NAMALWA (cell line): ENCODE measurements at regions not wholly inside any gene's neighbourhood (a gene's known extent, or its start where the extent isn't known, plus 50 kb on each side); places are given as distances from the start of the nearest gene placed in this dataset.
"Not testable (repeated sequence)": the region's sequence is repeated elsewhere in the genome, so short reads cannot be mapped to it uniquely, and the experiment has no call there.

Experiments
- DNase-seq: peaks from one replicate; pipeline ENCODE4 v3.0.0-alpha.2; 2015; ENCODE audit warnings: low spot score

- DNase-seq = peak; percentile 52
Measured at GRCh38 chr15:79769069-79769481, 127.7 kb downstream of the MTHFS start.

DNA sequence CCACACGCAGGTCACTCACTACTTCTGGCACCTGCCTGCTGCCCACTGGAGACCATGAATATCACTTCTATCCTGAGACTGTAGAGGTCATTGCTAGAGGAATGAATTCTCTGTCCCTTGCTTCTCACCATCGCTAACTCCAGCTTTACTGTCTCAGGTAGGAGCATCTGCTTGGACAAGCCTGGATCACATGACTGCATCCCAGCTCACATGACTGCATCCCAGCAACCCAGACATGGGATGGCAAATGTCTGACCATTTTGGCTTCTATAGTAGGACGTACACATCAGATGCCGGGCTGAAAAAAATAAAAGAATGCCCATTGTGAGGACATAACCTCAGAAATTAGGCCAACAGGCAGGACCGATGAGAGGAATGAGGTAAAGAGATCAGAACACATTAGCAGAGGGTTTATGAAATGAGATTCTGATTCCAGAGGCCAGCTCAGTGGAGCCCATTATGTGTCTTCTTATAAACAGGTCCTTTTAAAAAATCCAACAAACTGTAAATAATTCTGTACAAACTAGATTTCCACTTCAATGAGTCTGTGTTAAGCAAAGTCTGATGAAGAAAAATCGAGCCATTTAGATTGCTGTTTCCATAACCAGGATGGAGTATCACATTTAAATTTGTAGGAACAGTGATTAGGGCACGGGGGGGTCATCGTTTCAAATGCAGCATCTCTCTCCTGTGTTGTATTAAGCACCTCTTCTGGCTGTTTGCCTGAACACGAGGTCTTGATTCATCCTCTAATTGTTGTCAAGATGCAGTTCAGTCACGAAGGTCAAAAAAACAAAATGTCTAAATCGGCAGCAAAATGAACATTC is 126.7 kb downstream of the MTHFS start:
- DNase-seq = no peak

GRCh38 chr15:79773128-79773527 is 123.7 kb downstream of the MTHFS start:
- DNase-seq = no peak

DNA sequence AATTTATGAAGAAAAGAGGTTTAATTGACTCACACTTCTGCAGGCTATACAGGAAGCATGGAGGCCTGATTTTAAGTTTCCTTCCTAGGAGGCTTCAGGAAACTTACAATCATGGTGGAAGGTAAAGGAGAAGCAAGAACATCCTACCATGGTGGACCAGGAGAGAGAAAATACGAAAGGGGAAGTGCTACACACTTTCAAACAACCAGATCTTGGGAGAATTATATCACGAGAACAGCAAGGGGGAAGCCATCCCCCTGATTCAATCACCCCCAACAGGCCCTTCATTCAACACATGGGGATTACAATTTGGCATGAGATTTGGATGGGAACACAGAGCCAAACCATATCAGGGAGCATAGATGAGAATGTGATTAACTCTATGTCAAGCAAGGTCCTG is 121.0 kb downstream of the MTHFS start:
- no peak for DNase-seq

- DNase-seq = no peak
Measured at GRCh38 chr15:79777916-79778315, 118.9 kb downstream of the MTHFS start.

DNA sequence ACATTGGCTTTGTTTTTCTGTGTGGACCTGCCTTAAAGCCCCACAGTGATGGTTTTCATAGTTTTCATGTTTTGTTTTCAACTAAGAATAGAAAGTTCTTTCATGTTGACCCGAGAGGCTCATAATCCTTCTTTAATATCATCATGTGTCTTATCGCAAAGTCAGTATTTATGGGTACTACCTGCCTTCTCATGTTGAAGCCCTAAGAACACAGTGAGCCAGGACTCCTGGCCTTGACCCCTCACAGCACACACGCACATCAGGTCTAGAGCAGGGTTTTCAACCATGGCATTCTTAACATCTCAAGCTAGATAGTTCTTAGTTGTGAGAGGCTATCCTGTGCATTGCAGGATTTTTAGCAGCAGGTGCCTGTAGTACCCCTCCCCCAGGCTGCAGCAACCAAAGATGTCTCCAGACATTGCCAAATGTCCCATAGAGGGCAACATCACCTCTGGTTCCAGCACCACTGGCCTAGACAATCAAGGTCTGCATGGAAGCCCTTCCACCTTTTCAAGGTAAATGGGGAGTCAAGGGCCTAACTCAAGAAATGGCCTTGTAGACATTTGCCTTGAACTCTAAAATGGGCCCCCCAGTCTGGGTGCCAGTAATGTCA is 118.3 kb downstream of the MTHFS start:
- DNase-seq = no peak

- no peak for DNase-seq
Measured at GRCh38 chr15:79779746-79780145, 117.1 kb downstream of the MTHFS start.

GRCh38 chr15:79782307-79782706 is 114.5 kb downstream of the MTHFS start:
- not testable (repeated sequence) for DNase-seq
